Activated CD8-positive, alpha-beta T cell treated with anti-CD3 and anti-CD28 coated beads, Interleukin-2, amount 10 ng/mL, durations not matched to agents 7 days and 5 days (primary cell): ENCODE measurements at regions not wholly inside any gene's neighbourhood (a gene's known extent, or its start where the extent isn't known, plus 50 kb on each side); places are given as distances from the start of the nearest gene placed in this dataset.

Experiments
- ATAC-seq: fragments of 150-1000 bp; cut with Tn5 transposase; one replicate; pipeline ENCODE4 v1.10.0; 2021; ENCODE audit warnings: moderate library complexity
- CTCF ChIA-PET: fragments of 350-600 bp; sonication (Branson Sonifier 250); formaldehyde crosslinking; loops from one replicate; lab custom pipeline; 2021; ENCODE audit warnings: antibody characterized with exemption; lab: Charles Lee
- POLR2A ChIA-PET: fragments of 350-600 bp; sonication (Branson Sonifier 250); formaldehyde crosslinking; loops from one replicate; lab custom pipeline; 2021; ENCODE audit warnings: antibody characterized with exemption; lab: Charles Lee
- DNase-seq: peaks from one replicate; pipeline ENCODE4 v3.0.0-alpha.2; 2020
- H3K27ac Mint-ChIP-seq: one replicate; pipeline ENCODE4 v1.8.0; 2021; ENCODE audit warnings: mild to moderate bottlenecking, mixed read lengths
- H3K27me3 Mint-ChIP-seq: one replicate; pipeline ENCODE4 v1.8.0; 2021; ENCODE audit warnings: low read depth, mixed read lengths
- H3K36me3 Mint-ChIP-seq: one replicate; pipeline ENCODE4 v1.8.0; 2021; ENCODE audit warnings: low read depth, mixed read lengths
- H3K4me1 Mint-ChIP-seq: one replicate; pipeline ENCODE4 v1.8.0; 2021; ENCODE audit warnings: low read depth, mixed read lengths
- H3K4me3 Mint-ChIP-seq: one replicate; pipeline ENCODE4 v1.8.0; 2021; ENCODE audit warnings: mild to moderate bottlenecking, mixed read lengths
- H3K9me3 Mint-ChIP-seq: one replicate; pipeline ENCODE4 v1.8.0; 2022; ENCODE audit warnings: mixed read lengths; ENCODE audit not compliant: insufficient read depth

- POLR2A ChIA-PET, result no interaction called here
- no peak for DNase-seq
- no peaks in the 10 kb centered on the region for H3K4me1 Mint-ChIP-seq
- ATAC-seq, result no peak
- no peaks in the 10 kb centered on the region for H3K27me3 Mint-ChIP-seq
- H3K4me3 Mint-ChIP-seq, result no peak overlapping the region
- H3K9me3 Mint-ChIP-seq, result no peaks in the 10 kb centered on the region
- no peaks in the 10 kb centered on the region for H3K36me3 Mint-ChIP-seq
- CTCF ChIA-PET, result no interaction called here
- H3K27ac Mint-ChIP-seq, result no peak overlapping the region
Measured at GRCh38 chr5:116377276-116378006, 197.2 kb downstream of the SEMA6A start.

- ChIA-PET POLR2A (no interaction called here), CTCF (no interaction called here)
Measured at GRCh38 chr5:116375926-116376325, 198.7 kb downstream of the SEMA6A start.

GRCh38 chr5:116374434-116374852, 200.2 kb downstream of the SEMA6A start:
- Mint-ChIP-seq H3K4me3 (no peak overlapping the region), H3K27ac (no peak overlapping the region), H3K4me1 (no peaks in the 10 kb centered on the region), H3K9me3 (no peaks in the 10 kb centered on the region), H3K27me3 (no peaks in the 10 kb centered on the region), H3K36me3 (no peaks in the 10 kb centered on the region)
- DNase-seq, result no peak
- no peak for ATAC-seq
- ChIA-PET POLR2A (no interaction called here), CTCF (no interaction called here)

More at GRCh38 chr5:116375926-116376325, 198.7 kb downstream of the SEMA6A start:
- Mint-ChIP-seq H3K36me3 (no peaks in the 10 kb centered on the region), H3K27ac (no peak overlapping the region), H3K4me3 (no peak overlapping the region), H3K9me3 (no peaks in the 10 kb centered on the region), H3K27me3 (no peaks in the 10 kb centered on the region), H3K4me1 (no peaks in the 10 kb centered on the region)
- ATAC-seq (no peak), DNase-seq (no peak)

GRCh38 chr5:116372931-116373597, 201.6 kb downstream of the SEMA6A start:
- H3K27ac Mint-ChIP-seq, result no peak overlapping the region
- no peaks in the 10 kb centered on the region for H3K36me3 Mint-ChIP-seq
- no peak overlapping the region for H3K4me3 Mint-ChIP-seq
- H3K4me1 Mint-ChIP-seq, result no peaks in the 10 kb centered on the region
- no peaks in the 10 kb centered on the region for H3K27me3 Mint-ChIP-seq
- DNase-seq, result no peak
- H3K9me3 Mint-ChIP-seq, result no peaks in the 10 kb centered on the region
- CTCF ChIA-PET, result no interaction called here
- POLR2A ChIA-PET, result no interaction called here
- no peak for ATAC-seq

GRCh38 chr5:116371935-116372334, 202.7 kb downstream of the SEMA6A start:
- DNase-seq, result no peak
- Mint-ChIP-seq H3K27ac (no peak overlapping the region), H3K27me3 (no peaks in the 10 kb centered on the region), H3K4me1 (no peaks in the 10 kb centered on the region), H3K36me3 (no peaks in the 10 kb centered on the region), H3K4me3 (no peak overlapping the region), H3K9me3 (no peaks in the 10 kb centered on the region)
- ATAC-seq, result no peak
- ChIA-PET POLR2A (no interaction called here), CTCF (no interaction called here)

- no peaks in the 10 kb centered on the region for H3K4me1 Mint-ChIP-seq
- ChIA-PET POLR2A (interaction anchor here (0.6 kb wide), 1 partner anchor 98 kb away, joined by 4 read pairs; no protein-coding TSS in a partner anchor), CTCF (no interaction called here)
- no peak overlapping the region for H3K27ac Mint-ChIP-seq
- no peaks in the 10 kb centered on the region for H3K36me3 Mint-ChIP-seq
- ATAC-seq, result no peak
- H3K9me3 Mint-ChIP-seq, result no peaks in the 10 kb centered on the region
- no peak for DNase-seq
- H3K4me3 Mint-ChIP-seq, result no peak overlapping the region
- H3K27me3 Mint-ChIP-seq, result no peaks in the 10 kb centered on the region
Measured at GRCh38 chr5:116371431-116371830, 203.2 kb downstream of the SEMA6A start.

- no peak overlapping the region for H3K27ac Mint-ChIP-seq
- ChIA-PET CTCF (no interaction called here), POLR2A (interaction anchor here (0.6 kb wide), 1 partner anchor 98 kb away, joined by 4 read pairs; no protein-coding TSS in a partner anchor)
- no peaks in the 10 kb centered on the region for H3K4me1 Mint-ChIP-seq
- H3K27me3 Mint-ChIP-seq, result no peaks in the 10 kb centered on the region
- H3K36me3 Mint-ChIP-seq, result no peaks in the 10 kb centered on the region
- ATAC-seq (no peak), DNase-seq (no peak)
- H3K4me3 Mint-ChIP-seq, result no peak overlapping the region
- no peaks in the 10 kb centered on the region for H3K9me3 Mint-ChIP-seq
Measured at GRCh38 chr5:116370886-116371285, 203.7 kb downstream of the SEMA6A start.

- ChIA-PET CTCF (no interaction called here), POLR2A (no interaction called here)
- peak overlapping the region; percentile 11 for H3K27ac Mint-ChIP-seq
- H3K4me3 Mint-ChIP-seq, result no peak overlapping the region
- no peaks in the 10 kb centered on the region for H3K9me3 Mint-ChIP-seq
- ATAC-seq, result no peak
- no peaks in the 10 kb centered on the region for H3K36me3 Mint-ChIP-seq
- no peaks in the 10 kb centered on the region for H3K27me3 Mint-ChIP-seq
- DNase-seq, result no peak
- no peaks in the 10 kb centered on the region for H3K4me1 Mint-ChIP-seq
Measured at GRCh38 chr5:116370149-116370548, 204.5 kb downstream of the SEMA6A start.

- no peak overlapping the region for H3K4me3 Mint-ChIP-seq
- no peaks in the 10 kb centered on the region for H3K27me3 Mint-ChIP-seq
- H3K4me1 Mint-ChIP-seq, result no peaks in the 10 kb centered on the region
- ATAC-seq (no peak), DNase-seq (no peak)
- CTCF ChIA-PET, result interaction anchor here (0.9 kb wide), 1 partner anchor 13 kb away, joined by 3 read pairs; no protein-coding TSS in a partner anchor
- H3K36me3 Mint-ChIP-seq, result no peaks in the 10 kb centered on the region
- H3K27ac Mint-ChIP-seq, result no peak overlapping the region
- POLR2A ChIA-PET, result no interaction called here
- no peaks in the 10 kb centered on the region for H3K9me3 Mint-ChIP-seq
Measured at GRCh38 chr5:116365006-116365496, 209.6 kb downstream of the SEMA6A start.

GRCh38 chr5:116363780-116364179, 210.8 kb downstream of the SEMA6A start:
- ChIA-PET CTCF (no interaction called here), POLR2A (no interaction called here)
- no peak overlapping the region for H3K4me3 Mint-ChIP-seq
- H3K4me1 Mint-ChIP-seq, result no peaks in the 10 kb centered on the region
- H3K9me3 Mint-ChIP-seq, result no peaks in the 10 kb centered on the region
- no peaks in the 10 kb centered on the region for H3K36me3 Mint-ChIP-seq
- no peak for ATAC-seq
- H3K27me3 Mint-ChIP-seq, result no peaks in the 10 kb centered on the region
- DNase-seq, result no peak
- H3K27ac Mint-ChIP-seq, result no peak overlapping the region

GRCh38 chr5:116361979-116362577, 212.5 kb downstream of the SEMA6A start:
- no peak for ATAC-seq
- H3K4me3 Mint-ChIP-seq, result no peak overlapping the region
- no peak overlapping the region for H3K27ac Mint-ChIP-seq
- CTCF ChIA-PET, result no interaction called here
- no peaks in the 10 kb centered on the region for H3K27me3 Mint-ChIP-seq
- POLR2A ChIA-PET, result no interaction called here
- no peak for DNase-seq
- H3K36me3 Mint-ChIP-seq, result no peaks in the 10 kb centered on the region
- no peaks in the 10 kb centered on the region for H3K4me1 Mint-ChIP-seq
- no peaks in the 10 kb centered on the region for H3K9me3 Mint-ChIP-seq
